Calu3 (cell line): ENCODE measurements at regions not wholly inside any gene's neighbourhood (a gene's known extent, or its start where the extent isn't known, plus 50 kb on each side); places are given as distances from the start of the nearest gene placed in this dataset.

ENCODE experiments used
- BruUV-seq: library from RNA; stranded (reverse); fragments of 400-500 nt; replicated peaks from 2 replicates; lab custom pipeline; 2021; lab: Mats Ljungman, UMichigan
- CTCF ChIA-PET: fragments of 300-600 bp; sonication (Branson Sonifier 250); formaldehyde crosslinking; loops from one replicate; lab custom pipeline; 2022; ENCODE audit warnings: antibody characterized with exemption; lab: Charles Lee
- DNase-seq: peaks from one replicate; pipeline ENCODE4 v3.0.0; 2022
- H3K27ac Mint-ChIP-seq: one replicate; pipeline ENCODE4 v1.8.0; 2022; ENCODE audit warnings: mixed read lengths; ENCODE audit not compliant: unreplicated experiment
- H3K27me3 Mint-ChIP-seq: one replicate; pipeline ENCODE4 v1.8.0; 2022; ENCODE audit warnings: mixed read lengths; ENCODE audit not compliant: unreplicated experiment
- H3K36me3 Mint-ChIP-seq: one replicate; pipeline ENCODE4 v1.8.0; 2022; ENCODE audit warnings: mild to moderate bottlenecking, moderate library complexity, mixed read lengths; ENCODE audit not compliant: insufficient read depth, unreplicated experiment
- H3K4me1 Mint-ChIP-seq: one replicate; pipeline ENCODE4 v1.8.0; 2022; ENCODE audit warnings: mild to moderate bottlenecking, low read depth, mixed read lengths; ENCODE audit not compliant: unreplicated experiment
- H3K4me3 Mint-ChIP-seq: one replicate; pipeline ENCODE4 v1.8.0; 2022; ENCODE audit warnings: mild to moderate bottlenecking, low read depth, moderate library complexity, mixed read lengths; ENCODE audit not compliant: unreplicated experiment
- H3K9me3 Mint-ChIP-seq: one replicate; pipeline ENCODE4 v1.8.0; 2022; ENCODE audit warnings: low read depth, mixed read lengths; ENCODE audit not compliant: unreplicated experiment
- intact Hi-C: fragments of 100-400 bp; cut with micrococcal nuclease; formaldehyde crosslinking; loops from one replicate; pipeline ENCODE4 v1.10.0; 2022; ENCODE audit not compliant: unreplicated experiment
- TF ChIP-seq, protein P1 (sequence below): fragments of 200-600 bp; IDR thresholded peaks from one replicate; pipeline ENCODE4 v1.8.0; 2022; ENCODE audit warnings: antibody characterized with exemption; ENCODE audit not compliant: unreplicated experiment

GRCh38 chr20:7708782-7709181 is 231.5 kb downstream of the HAO1 start:
- no peak overlapping the region for H3K27ac Mint-ChIP-seq
- H3K4me1 Mint-ChIP-seq: no peaks in the 10 kb centered on the region
- BruUV-seq: no TSS peak
- no peaks in the 10 kb centered on the region for H3K9me3 Mint-ChIP-seq
- H3K4me3 Mint-ChIP-seq: no peak overlapping the region
- no peaks in the 10 kb centered on the region for H3K36me3 Mint-ChIP-seq
- CTCF ChIA-PET: interaction anchor here (0.6 kb wide), 1 partner anchor 1909 kb away, joined by 5 read pairs; no protein-coding TSS in a partner anchor
- no peak for DNase-seq
- intact Hi-C loops: no loop called here
- H3K27me3 Mint-ChIP-seq: no peaks in the 10 kb centered on the region
- TF ChIP-seq, protein P1, sequence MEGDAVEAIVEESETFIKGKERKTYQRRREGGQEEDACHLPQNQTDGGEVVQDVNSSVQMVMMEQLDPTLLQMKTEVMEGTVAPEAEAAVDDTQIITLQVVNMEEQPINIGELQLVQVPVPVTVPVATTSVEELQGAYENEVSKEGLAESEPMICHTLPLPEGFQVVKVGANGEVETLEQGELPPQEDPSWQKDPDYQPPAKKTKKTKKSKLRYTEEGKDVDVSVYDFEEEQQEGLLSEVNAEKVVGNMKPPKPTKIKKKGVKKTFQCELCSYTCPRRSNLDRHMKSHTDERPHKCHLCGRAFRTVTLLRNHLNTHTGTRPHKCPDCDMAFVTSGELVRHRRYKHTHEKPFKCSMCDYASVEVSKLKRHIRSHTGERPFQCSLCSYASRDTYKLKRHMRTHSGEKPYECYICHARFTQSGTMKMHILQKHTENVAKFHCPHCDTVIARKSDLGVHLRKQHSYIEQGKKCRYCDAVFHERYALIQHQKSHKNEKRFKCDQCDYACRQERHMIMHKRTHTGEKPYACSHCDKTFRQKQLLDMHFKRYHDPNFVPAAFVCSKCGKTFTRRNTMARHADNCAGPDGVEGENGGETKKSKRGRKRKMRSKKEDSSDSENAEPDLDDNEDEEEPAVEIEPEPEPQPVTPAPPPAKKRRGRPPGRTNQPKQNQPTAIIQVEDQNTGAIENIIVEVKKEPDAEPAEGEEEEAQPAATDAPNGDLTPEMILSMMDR: no peak

DNA sequence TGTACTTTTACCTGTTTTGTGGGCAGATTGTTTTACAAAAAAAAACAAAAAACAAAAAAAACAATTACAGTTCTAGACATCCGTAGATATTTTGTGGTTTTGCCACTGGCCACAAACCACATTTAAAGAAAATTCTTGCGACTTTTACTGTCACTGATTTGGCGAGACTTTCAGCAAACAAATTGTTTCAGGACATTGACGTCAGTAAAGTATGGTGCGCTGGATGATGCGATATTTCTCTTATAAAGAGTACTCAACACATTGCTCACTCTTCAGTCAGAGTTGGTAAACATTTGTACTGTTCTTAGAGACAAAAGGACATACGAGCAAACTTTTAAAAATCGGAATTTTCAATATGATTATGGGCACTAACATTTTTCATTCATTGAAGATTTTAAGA is 229.8 kb downstream of the HAO1 start:
- intact Hi-C loops: loop anchor here (10.0 kb wide), 1 partner anchor 144 kb away; no protein-coding TSS in a partner anchor
- no TSS peak for BruUV-seq
- H3K9me3 Mint-ChIP-seq: no peaks in the 10 kb centered on the region
- no peak overlapping the region for H3K4me3 Mint-ChIP-seq
- no peak overlapping the region for H3K27ac Mint-ChIP-seq
- H3K36me3 Mint-ChIP-seq: no peaks in the 10 kb centered on the region
- CTCF ChIA-PET: no interaction called here
- TF ChIP-seq, protein P1: no peak
- no peaks in the 10 kb centered on the region for H3K4me1 Mint-ChIP-seq
- no peak for DNase-seq
- no peaks in the 10 kb centered on the region for H3K27me3 Mint-ChIP-seq

DNA sequence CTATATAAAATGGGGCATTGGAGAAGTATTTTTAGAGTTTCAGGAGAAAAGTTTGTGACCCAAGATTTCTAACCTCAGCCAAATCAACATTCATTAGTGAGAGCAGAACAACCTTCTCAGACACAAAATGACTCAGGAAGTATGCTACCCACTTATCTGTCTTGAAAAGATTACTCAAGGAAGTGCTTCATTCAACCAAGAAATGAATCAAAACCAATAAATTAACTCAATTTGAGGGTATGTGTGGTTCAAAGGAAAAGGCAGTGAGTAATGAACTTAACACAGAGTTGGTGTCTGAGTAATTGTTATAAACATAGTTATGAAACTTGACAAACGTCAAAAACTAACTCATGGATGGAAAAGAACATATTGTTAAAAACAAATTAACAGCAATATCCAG is 227.6 kb downstream of the HAO1 start:
- DNase-seq: no peak
- Mint-ChIP-seq H3K36me3 (no peaks in the 10 kb centered on the region), H3K27me3 (no peaks in the 10 kb centered on the region), H3K4me1 (no peaks in the 10 kb centered on the region), H3K9me3 (no peaks in the 10 kb centered on the region), H3K4me3 (no peak overlapping the region), H3K27ac (no peak overlapping the region)
- no TSS peak for BruUV-seq
- intact Hi-C loops: loop anchor here (10.0 kb wide), 1 partner anchor 142 kb away; no protein-coding TSS in a partner anchor
- TF ChIP-seq, protein P1: no peak
- CTCF ChIA-PET: no interaction called here

- CTCF ChIA-PET: interaction anchor here (0.6 kb wide), 1 partner anchor 14 kb away, joined by 3 read pairs; no protein-coding TSS in a partner anchor
- TF ChIP-seq, protein P1: no peak
Measured at GRCh38 chr20:7714549-7714948, 225.7 kb downstream of the HAO1 start.

More at GRCh38 chr20:7714549-7714948, 225.7 kb downstream of the HAO1 start:
- intact Hi-C loops: loop anchor here (10.0 kb wide), 1 partner anchor 140 kb away; no protein-coding TSS in a partner anchor
- Mint-ChIP-seq H3K27me3 (no peaks in the 10 kb centered on the region), H3K4me1 (no peaks in the 10 kb centered on the region), H3K36me3 (no peaks in the 10 kb centered on the region), H3K27ac (no peak overlapping the region), H3K4me3 (no peak overlapping the region), H3K9me3 (no peaks in the 10 kb centered on the region)
- peak; percentile 4 for DNase-seq
- BruUV-seq: no TSS peak
